Pancreas (tissue), 10 donors: ENCODE measurements at regions not wholly inside any gene's neighbourhood (a gene's known extent, or its start where the extent isn't known, plus 50 kb on each side); places are given as distances from the start of the nearest gene placed in this dataset.

Source experiments
- ATAC-seq, 4 donors: fragments of 200-7000 bp; cut with Tn5 transposase; one replicate each; pipeline versions ENCODE4 v1.8.0 to v1.9.1; 2020; ENCODE audit warnings: mild to moderate bottlenecking in 4 of 4, moderate library complexity in 4 of 4
- DNase-seq, 6 donors: peaks; one replicate each; pipeline ENCODE4 v3.0.0-alpha.2; 2020
- FAIRE-seq: peaks from 2 replicates; lab custom pipeline; 2012; peaks lifted over from hg19 to GRCh38; lab: Jason Lieb, UNC
- H3K27ac ChIP-seq, 4 donors: fragments of 200-600 bp; sonication (generic); 1 replicate in 3 of 4; 2 replicates in 1 of 4; pipeline versions ENCODE4 v1.5.0 to v1.8.0; 2020
- H3K27me3 ChIP-seq, 4 donors: fragments of 200-600 bp; one replicate each; pipeline ENCODE4 v1.8.0; 2021
- H3K36me3 ChIP-seq, 3 donors: fragments of 200-600 bp; sonication (generic) in 1 of 3; one replicate each; pipeline versions ENCODE4 v1.5.0 to v1.8.0; 2020 to 2021
- H3K4me1 ChIP-seq, 3 donors: fragments of 200-600 bp; one replicate each; pipeline ENCODE4 v1.8.0; 2021
- H3K4me3 ChIP-seq, 4 donors: fragments of 200-600 bp; sonication (generic) in 2 of 4; one replicate each; pipeline versions ENCODE4 v1.5.0 to v1.8.0; 2020 to 2021
- H3K9me3 ChIP-seq, 4 donors: fragments of 200-600 bp; one replicate each; pipeline ENCODE4 v1.8.0; 2021
- WGBS, 2 donors: extraction: QIAGEN DNeasy Blood & Tissue Kit; methylation state at CpG; one replicate each; pipeline ENCODE4 v1.1.7; 2013; 5-methylcytosine and 5-hydroxymethylcytosine counted together
- intact Hi-C, 3 donors: fragments of 100-400 bp; cut with DNase I; formaldehyde crosslinking; loops; one replicate each; pipeline versions ENCODE4 v1.11.1 to v1.14.2; 2022
- TF ChIP-seq, protein P1 (sequence below), 4 donors: fragments of 200-600 bp; sonication (generic) in 3 of 4; IDR thresholded peaks; one replicate each; pipeline versions ENCODE4 v1.5.0 to v1.8.0; 2021; ENCODE audit warnings: antibody characterized with exemption in 4 of 4
- donor health status: healthy with polysubstance abuse.
- donor health status: DM: no; HTN: no; CAD: no; lungs with moderate emphysema.
- donor health status: DM: no; HTN: no; CAD: no.
- donor health status: control.
- donor health status: control.
- donor health status: Bipolar disorder and iron deficiency.
- donor health status: DM: yes; HTN: yes; CAD: no.
- donor health status: DM: no; HTN: no; CAD: no.
- donor health status: DM: no; HTN: no; CAD: no.
- donor health status: DM: yes; HTN: yes; CAD: no.

DNA sequence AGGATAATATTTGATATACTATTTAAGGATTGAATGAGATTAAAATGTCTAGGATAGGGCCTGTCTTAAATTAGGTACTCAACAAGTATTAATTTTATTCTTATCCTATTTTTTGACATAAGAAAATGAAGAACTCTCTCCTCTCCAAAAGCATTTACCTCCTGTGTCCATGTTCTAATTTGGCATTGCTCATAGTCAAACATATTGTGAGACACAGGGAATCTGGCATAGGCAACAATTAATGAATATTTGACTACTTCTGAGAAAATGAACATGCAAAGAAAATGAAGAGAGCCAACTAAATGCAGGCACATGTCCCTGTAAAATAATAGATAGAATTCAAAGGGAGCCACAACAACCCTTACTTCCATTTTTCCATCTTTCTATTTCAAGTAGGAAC lies 198.5 kb upstream of the C11orf87 start:
- no peak for FAIRE-seq
- Histone ChIP-seq H3K27ac (no peak overlapping the region), H3K9me3 (no peaks in the 10 kb centered on the region), H3K4me1 (no peaks in the 10 kb centered on the region), H3K27me3 (no peaks in the 10 kb centered on the region), H3K36me3 (no peaks in the 10 kb centered on the region), H3K4me3 (no peak overlapping the region)
- intact Hi-C loops = no loop called here
- TF ChIP-seq, protein P1, sequence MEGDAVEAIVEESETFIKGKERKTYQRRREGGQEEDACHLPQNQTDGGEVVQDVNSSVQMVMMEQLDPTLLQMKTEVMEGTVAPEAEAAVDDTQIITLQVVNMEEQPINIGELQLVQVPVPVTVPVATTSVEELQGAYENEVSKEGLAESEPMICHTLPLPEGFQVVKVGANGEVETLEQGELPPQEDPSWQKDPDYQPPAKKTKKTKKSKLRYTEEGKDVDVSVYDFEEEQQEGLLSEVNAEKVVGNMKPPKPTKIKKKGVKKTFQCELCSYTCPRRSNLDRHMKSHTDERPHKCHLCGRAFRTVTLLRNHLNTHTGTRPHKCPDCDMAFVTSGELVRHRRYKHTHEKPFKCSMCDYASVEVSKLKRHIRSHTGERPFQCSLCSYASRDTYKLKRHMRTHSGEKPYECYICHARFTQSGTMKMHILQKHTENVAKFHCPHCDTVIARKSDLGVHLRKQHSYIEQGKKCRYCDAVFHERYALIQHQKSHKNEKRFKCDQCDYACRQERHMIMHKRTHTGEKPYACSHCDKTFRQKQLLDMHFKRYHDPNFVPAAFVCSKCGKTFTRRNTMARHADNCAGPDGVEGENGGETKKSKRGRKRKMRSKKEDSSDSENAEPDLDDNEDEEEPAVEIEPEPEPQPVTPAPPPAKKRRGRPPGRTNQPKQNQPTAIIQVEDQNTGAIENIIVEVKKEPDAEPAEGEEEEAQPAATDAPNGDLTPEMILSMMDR (IDR thresholded peaks at IDR 0.05) = no peak
- no peak for ATAC-seq
- no peak for DNase-seq

DNA sequence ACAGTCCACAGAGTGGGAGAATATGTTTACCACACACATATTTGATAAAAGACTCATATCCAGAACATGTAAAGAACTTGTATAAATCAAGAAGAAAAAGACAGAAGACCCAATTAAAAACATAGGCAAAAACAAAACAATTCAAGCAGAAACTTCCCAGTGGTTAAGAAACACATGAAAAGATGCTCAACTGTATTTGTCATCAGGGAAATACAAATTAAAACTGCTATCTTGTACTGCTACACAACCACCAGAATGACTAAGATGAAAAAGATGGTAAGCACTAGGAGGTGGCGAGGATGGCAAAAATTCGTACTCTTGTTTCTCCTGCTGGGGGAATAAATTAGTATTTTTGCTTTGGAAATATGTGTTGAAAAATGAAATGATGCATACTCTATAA lies 192.3 kb upstream of the C11orf87 start:
- ATAC-seq = no peak
- DNase-seq = no peak
- WGBS, 2 donors = 73 to 76% methylated on average over 2 of the region's 2 CpGs
- Histone ChIP-seq H3K4me3 (no peak overlapping the region), H3K27me3 (no peaks in the 10 kb centered on the region), H3K36me3 (no peaks in the 10 kb centered on the region), H3K9me3 (no peaks in the 10 kb centered on the region), H3K4me1 (no peaks in the 10 kb centered on the region), H3K27ac (no peak overlapping the region)
- intact Hi-C loops = no loop called here
- FAIRE-seq = no peak
- TF ChIP-seq, protein P1 (IDR thresholded peaks at IDR 0.05) = no peak

DNA sequence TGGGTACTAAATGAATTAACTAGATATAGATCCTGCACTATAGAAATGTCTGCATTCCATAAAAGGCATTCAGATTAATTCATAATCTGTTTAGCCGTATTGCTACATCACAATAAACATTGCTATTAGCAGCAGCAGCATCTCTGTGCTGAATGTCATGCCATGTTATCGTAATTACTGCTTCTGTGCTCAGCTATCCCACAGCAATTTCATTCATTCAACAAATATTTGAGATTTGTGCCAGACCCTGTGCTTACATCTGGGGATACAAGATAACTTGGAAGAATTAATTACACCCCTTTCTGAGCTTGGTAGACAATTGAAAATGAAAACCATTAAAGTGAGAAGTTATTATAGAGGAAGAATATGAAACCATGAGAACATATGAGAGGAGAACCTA lies 185.8 kb upstream of the C11orf87 start:
- Histone ChIP-seq H3K36me3 (no peaks in the 10 kb centered on the region), H3K4me1 (no peaks in the 10 kb centered on the region), H3K27ac (no peak overlapping the region), H3K9me3 (no peaks in the 10 kb centered on the region), H3K4me3 (no peak overlapping the region), H3K27me3 (no peaks in the 10 kb centered on the region)
- DNase-seq (no peak), ATAC-seq (no peak), FAIRE-seq (no peak)
- 70 to 79% methylated on average over 2 of the region's 2 CpGs for WGBS, 2 donors
- intact Hi-C loops = no loop called here
- TF ChIP-seq, protein P1 (IDR thresholded peaks at IDR 0.05) = no peak

DNA sequence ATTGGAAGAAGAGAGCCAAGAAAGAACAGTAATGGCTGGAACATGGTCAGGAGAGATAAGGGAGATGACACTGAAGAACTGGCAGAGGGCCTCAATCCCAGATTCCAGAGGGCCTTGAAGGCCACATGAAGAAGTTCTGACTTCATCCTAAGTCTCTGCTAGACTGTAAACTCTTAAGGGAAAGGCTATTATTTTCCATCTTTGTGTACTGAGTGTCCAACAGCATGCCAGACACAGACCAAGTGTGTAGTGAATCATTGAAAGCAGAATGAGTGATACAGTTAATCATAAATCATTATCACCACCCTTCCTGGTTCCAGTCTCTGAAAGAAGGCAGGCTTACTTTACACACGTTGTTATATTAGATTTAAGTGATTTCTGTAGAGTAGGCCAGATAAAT lies 185.3 kb upstream of the C11orf87 start:
- DNase-seq (no peak), FAIRE-seq (no peak), ATAC-seq (peak in 3 of 4 donors; percentile 41 to 62 (median 46))
- H3K27ac ChIP-seq = no peak overlapping the region
- H3K27me3 ChIP-seq = no peaks in the 10 kb centered on the region
- no peak overlapping the region for H3K4me3 ChIP-seq
- no peaks in the 10 kb centered on the region for H3K4me1 ChIP-seq
- no peaks in the 10 kb centered on the region for H3K36me3 ChIP-seq
- H3K9me3 ChIP-seq = no peaks in the 10 kb centered on the region
- WGBS, 2 donors = 7 to 12% methylated on average over 1 of the region's 1 CpG
- TF ChIP-seq, protein P1 (IDR thresholded peaks at IDR 0.05) = no peak
- intact Hi-C loops = no loop called here

DNA sequence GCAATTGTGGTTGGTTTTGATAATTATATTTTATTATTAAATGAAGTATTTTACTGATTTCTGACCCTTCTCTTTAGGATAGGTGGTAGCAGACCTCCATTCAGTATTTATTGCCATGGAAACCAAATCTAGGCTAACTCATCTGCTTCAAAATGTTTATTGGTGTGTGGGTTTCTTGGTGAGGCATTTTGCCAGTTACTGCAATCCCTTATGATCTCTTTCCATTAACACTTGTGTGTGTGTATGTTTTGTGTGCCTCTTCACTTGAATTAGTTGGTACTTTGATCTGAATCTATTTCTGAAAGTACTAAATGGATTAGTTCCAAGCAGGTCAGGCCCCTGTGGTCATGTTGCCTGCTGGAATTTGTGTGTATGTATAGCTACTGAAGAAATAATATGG lies 184.4 kb upstream of the C11orf87 start:
- Histone ChIP-seq H3K27me3 (no peaks in the 10 kb centered on the region), H3K4me1 (no peaks in the 10 kb centered on the region), H3K4me3 (no peak overlapping the region), H3K27ac (no peak overlapping the region), H3K9me3 (no peaks in the 10 kb centered on the region), H3K36me3 (no peaks in the 10 kb centered on the region)
- FAIRE-seq (no peak), ATAC-seq (no peak), DNase-seq (no peak)
- TF ChIP-seq, protein P1 (IDR thresholded peaks at IDR 0.05) = no peak
- intact Hi-C loops = no loop called here
